Ishikawa (cell line): ENCODE measurements at regions not wholly inside any gene's neighbourhood (a gene's known extent, or its start where the extent isn't known, plus 50 kb on each side); places are given as distances from the start of the nearest gene placed in this dataset.

ENCODE experiments used
- CEBPB ChIP-seq: IDR thresholded peaks from 2 replicates; pipeline ENCODE4 v1.6.1; 2012
- CREB1 ChIP-seq: IDR thresholded peaks from 2 replicates; pipeline ENCODE4 v1.6.1; 2012; ENCODE audit warnings: low read depth
- EGR1 ChIP-seq: IDR thresholded peaks from 2 replicates; pipeline ENCODE4 v1.6.1; 2012
- EP300 ChIP-seq: IDR thresholded peaks from 2 replicates; pipeline ENCODE4 v1.6.1; 2012; ENCODE audit warnings: borderline replicate concordance
- FOXM1 ChIP-seq: IDR thresholded peaks from 2 replicates; pipeline ENCODE4 v1.6.1; 2012; ENCODE audit warnings: low read depth, borderline replicate concordance
- MAX ChIP-seq: IDR thresholded peaks from 2 replicates; pipeline ENCODE4 v1.6.1; 2012
- NFIC ChIP-seq: IDR thresholded peaks from 2 replicates; pipeline ENCODE4 v1.6.1; 2012
- RAD21 ChIP-seq: IDR thresholded peaks from 2 replicates; pipeline ENCODE4 v1.6.1; 2012; ENCODE audit warnings: low read depth
- REST ChIP-seq: IDR thresholded peaks from 2 replicates; pipeline ENCODE4 v1.6.1; 2012; ENCODE audit warnings: low read depth, mild to moderate bottlenecking
- TAF1 ChIP-seq: IDR thresholded peaks from 2 replicates; pipeline ENCODE4 v1.6.1; 2012; ENCODE audit warnings: low read depth, mild to moderate bottlenecking
- TCF12 ChIP-seq: IDR thresholded peaks from 2 replicates; pipeline ENCODE4 v1.6.1; 2012; ENCODE audit warnings: low read depth
- TEAD4 ChIP-seq: IDR thresholded peaks from 2 replicates; pipeline ENCODE4 v1.6.1; 2012
- USF1 ChIP-seq: IDR thresholded peaks from 2 replicates; pipeline ENCODE4 v1.6.1; 2012
- YY1 ChIP-seq: IDR thresholded peaks from 2 replicates; pipeline ENCODE4 v1.6.1; 2012; ENCODE audit warnings: low read depth
- ZBTB7A ChIP-seq: IDR thresholded peaks from 2 replicates; pipeline ENCODE4 v1.6.1; 2012; ENCODE audit warnings: low read depth

GRCh38 chr4:56273391-56273790 lies 113.9 kb downstream of the AASDH start:
- TF ChIP-seq EGR1 (no peak), REST (no peak), RAD21 (no peak), TAF1 (no peak), EP300 (no peak), TCF12 (no peak), TEAD4 (no peak), MAX (no peak), NFIC (no peak), USF1 (no peak), ZBTB7A (no peak), FOXM1 (no peak), YY1 (no peak), CREB1 (no peak), CEBPB (no peak)

- no peak for TF ChIP-seq FOXM1
- TF ChIP-seq NFIC: no peak
- no peak for TF ChIP-seq ZBTB7A
- TF ChIP-seq TCF12: no peak
- TF ChIP-seq CEBPB: no peak
- no peak for TF ChIP-seq CREB1
- TF ChIP-seq REST: no peak
Observed at GRCh38 chr4:56272927-56273326, 114.4 kb downstream of the AASDH start.

- TF ChIP-seq CEBPB (no peak), ZBTB7A (no peak), EP300 (no peak), RAD21 (no peak), USF1 (no peak), MAX (no peak), FOXM1 (no peak), TCF12 (no peak), CREB1 (no peak), NFIC (no peak), REST (no peak), YY1 (no peak)
Observed at GRCh38 chr4:56272003-56272402, 115.3 kb downstream of the AASDH start.

GRCh38 chr4:56271131-56271530 lies 116.2 kb downstream of the AASDH start:
- TF ChIP-seq NFIC: no peak
- no peak for TF ChIP-seq ZBTB7A
- TF ChIP-seq TAF1: no peak
- TF ChIP-seq EP300: no peak
- no peak for TF ChIP-seq REST
- no peak for TF ChIP-seq FOXM1
- no peak for TF ChIP-seq CREB1
- no peak for TF ChIP-seq CEBPB
- TF ChIP-seq EGR1: no peak
- TF ChIP-seq TCF12: no peak
- no peak for TF ChIP-seq TEAD4
- TF ChIP-seq USF1: no peak
- no peak for TF ChIP-seq RAD21
- TF ChIP-seq MAX: no peak
- TF ChIP-seq YY1: no peak
